ENCODE measurements at regions not wholly inside any gene's neighbourhood (a gene's known extent, or its start where the extent isn't known, plus 50 kb on each side); places are given as distances from the start of the nearest gene placed in this dataset.

DNA sequence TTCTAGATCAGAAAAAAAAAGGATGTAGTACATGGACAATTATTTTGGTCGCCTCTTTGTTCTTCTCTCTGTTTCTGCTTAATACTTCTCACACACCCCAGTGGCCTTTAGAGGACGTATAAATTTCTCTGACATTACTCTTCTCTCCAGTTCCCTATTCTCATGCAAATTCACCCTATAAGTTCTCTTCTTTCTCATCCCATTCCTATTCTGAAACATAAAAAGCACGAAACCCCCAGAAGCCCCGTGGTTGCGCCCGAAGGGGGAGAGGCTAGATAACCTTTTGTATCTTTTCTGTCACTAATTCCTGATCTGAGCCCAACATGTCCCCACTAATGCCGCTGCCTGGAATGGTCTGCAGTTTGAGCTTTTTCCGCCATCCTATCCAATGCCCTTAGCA is 136.9 kb downstream of the SKIDA1 start:
- no peaks in the 10 kb centered on the region for H3K9me3 ChIP-seq (ENCODE audit: control insufficient read depth, insufficient read depth, low read depth, low read length)
- no peak overlapping the region for H3K4me3 ChIP-seq (ENCODE audit: low read depth in 2 of 2, low read length in 2 of 2)
- intact Hi-C loops (cut with micrococcal nuclease; ENCODE audit: unreplicated experiment) (no loop called here), in situ Hi-C loops (cut with HindIII; ENCODE audit: low pct_unique_long_range_greater_than_20kb, low sequenced_read_pairs) (no loop called here)
- TF ChIP-seq, protein P1, sequence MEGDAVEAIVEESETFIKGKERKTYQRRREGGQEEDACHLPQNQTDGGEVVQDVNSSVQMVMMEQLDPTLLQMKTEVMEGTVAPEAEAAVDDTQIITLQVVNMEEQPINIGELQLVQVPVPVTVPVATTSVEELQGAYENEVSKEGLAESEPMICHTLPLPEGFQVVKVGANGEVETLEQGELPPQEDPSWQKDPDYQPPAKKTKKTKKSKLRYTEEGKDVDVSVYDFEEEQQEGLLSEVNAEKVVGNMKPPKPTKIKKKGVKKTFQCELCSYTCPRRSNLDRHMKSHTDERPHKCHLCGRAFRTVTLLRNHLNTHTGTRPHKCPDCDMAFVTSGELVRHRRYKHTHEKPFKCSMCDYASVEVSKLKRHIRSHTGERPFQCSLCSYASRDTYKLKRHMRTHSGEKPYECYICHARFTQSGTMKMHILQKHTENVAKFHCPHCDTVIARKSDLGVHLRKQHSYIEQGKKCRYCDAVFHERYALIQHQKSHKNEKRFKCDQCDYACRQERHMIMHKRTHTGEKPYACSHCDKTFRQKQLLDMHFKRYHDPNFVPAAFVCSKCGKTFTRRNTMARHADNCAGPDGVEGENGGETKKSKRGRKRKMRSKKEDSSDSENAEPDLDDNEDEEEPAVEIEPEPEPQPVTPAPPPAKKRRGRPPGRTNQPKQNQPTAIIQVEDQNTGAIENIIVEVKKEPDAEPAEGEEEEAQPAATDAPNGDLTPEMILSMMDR (IDR thresholded peaks at IDR 0.05): no peak
- TF ChIP-seq TCF7L2 (IDR thresholded peaks at IDR 0.05; ENCODE audit: low read depth, low read length): no peak
- TF ChIP-seq SIN3A (IDR thresholded peaks at IDR 0.05; ENCODE audit: borderline replicate concordance, insufficient read depth, low read depth, low read length): no peak
- TF ChIP-seq, protein P2, sequence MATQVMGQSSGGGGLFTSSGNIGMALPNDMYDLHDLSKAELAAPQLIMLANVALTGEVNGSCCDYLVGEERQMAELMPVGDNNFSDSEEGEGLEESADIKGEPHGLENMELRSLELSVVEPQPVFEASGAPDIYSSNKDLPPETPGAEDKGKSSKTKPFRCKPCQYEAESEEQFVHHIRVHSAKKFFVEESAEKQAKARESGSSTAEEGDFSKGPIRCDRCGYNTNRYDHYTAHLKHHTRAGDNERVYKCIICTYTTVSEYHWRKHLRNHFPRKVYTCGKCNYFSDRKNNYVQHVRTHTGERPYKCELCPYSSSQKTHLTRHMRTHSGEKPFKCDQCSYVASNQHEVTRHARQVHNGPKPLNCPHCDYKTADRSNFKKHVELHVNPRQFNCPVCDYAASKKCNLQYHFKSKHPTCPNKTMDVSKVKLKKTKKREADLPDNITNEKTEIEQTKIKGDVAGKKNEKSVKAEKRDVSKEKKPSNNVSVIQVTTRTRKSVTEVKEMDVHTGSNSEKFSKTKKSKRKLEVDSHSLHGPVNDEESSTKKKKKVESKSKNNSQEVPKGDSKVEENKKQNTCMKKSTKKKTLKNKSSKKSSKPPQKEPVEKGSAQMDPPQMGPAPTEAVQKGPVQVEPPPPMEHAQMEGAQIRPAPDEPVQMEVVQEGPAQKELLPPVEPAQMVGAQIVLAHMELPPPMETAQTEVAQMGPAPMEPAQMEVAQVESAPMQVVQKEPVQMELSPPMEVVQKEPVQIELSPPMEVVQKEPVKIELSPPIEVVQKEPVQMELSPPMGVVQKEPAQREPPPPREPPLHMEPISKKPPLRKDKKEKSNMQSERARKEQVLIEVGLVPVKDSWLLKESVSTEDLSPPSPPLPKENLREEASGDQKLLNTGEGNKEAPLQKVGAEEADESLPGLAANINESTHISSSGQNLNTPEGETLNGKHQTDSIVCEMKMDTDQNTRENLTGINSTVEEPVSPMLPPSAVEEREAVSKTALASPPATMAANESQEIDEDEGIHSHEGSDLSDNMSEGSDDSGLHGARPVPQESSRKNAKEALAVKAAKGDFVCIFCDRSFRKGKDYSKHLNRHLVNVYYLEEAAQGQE (IDR thresholded peaks at IDR 0.05; ENCODE audit: insufficient read depth in 1 of 2, low read depth in 2 of 2, low read length in 1 of 2): no peak
- TF ChIP-seq POLR2AphosphoS5 (IDR thresholded peaks at IDR 0.05; ENCODE audit: low read depth, low read length): no peak
- no peaks in the 10 kb centered on the region for H3K36me3 ChIP-seq (ENCODE audit: control insufficient read depth, insufficient read depth, low read length)
- H3K4me1 ChIP-seq (ENCODE audit: control insufficient read depth, insufficient read depth, low read length): peaks cover 11% of the 10 kb centered on the region; the same call in 1 of the 2 replicates
- peak overlapping the region; percentile 81 for H3K27ac ChIP-seq (ENCODE audit: low read length)
- BruUV-seq (replicated peaks): no TSS peak
- ATAC-seq (no peak), DNase-seq (ENCODE audit: low read depth, low spot score) (no peak)
- ChIA-PET POLR2A (no interaction called here), CTCF (no interaction called here)
- no peaks in the 10 kb centered on the region for H3K27me3 ChIP-seq (ENCODE audit: control insufficient read depth, insufficient read depth, low read length)

DNA sequence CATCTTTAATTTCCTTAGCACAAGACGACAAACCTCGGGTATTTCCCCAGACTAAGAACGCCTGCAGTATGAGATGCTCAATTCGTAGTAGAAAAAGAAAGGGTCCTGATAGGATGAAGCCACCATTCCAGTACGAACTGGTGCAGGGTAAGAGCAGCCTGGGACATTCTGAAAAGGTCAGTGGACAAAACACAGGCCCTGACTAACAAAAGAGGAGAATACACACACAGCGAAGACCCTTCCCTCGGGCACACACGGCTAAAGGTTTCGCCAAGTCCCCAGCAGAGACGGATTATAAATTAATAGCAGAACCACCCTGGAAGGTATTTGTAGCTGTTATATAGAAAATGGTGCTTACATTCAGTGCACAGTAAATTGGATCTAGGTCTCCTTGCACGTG is 137.6 kb downstream of the SKIDA1 start:
- Histone ChIP-seq H3K4me1 (ENCODE audit: control insufficient read depth, insufficient read depth, low read length) (peaks cover 11% of the 10 kb centered on the region; the same call in 1 of the 2 replicates), H3K27me3 (ENCODE audit: control insufficient read depth, insufficient read depth, low read length) (no peaks in the 10 kb centered on the region), H3K9me3 (ENCODE audit: control insufficient read depth, insufficient read depth, low read depth, low read length) (no peaks in the 10 kb centered on the region), H3K27ac (ENCODE audit: low read length) (peak overlapping the region; percentile 81; the same call in 1 of the 2 replicates), H3K4me3 (ENCODE audit: low read depth in 2 of 2, low read length in 2 of 2) (no peak overlapping the region), H3K36me3 (ENCODE audit: control insufficient read depth, insufficient read depth, low read length) (no peaks in the 10 kb centered on the region)
- no TSS peak for BruUV-seq (replicated peaks)
- ChIA-PET CTCF (no interaction called here), POLR2A (no interaction called here)
- no peak for TF ChIP-seq SIN3A (IDR thresholded peaks at IDR 0.05; ENCODE audit: borderline replicate concordance, insufficient read depth, low read depth, low read length)
- no peak for TF ChIP-seq POLR2AphosphoS5 (IDR thresholded peaks at IDR 0.05; ENCODE audit: low read depth, low read length)
- TF ChIP-seq TCF7L2 (IDR thresholded peaks at IDR 0.05; ENCODE audit: low read depth, low read length): no peak
- TF ChIP-seq, protein P1 (IDR thresholded peaks at IDR 0.05): no peak
- TF ChIP-seq, protein P2 (IDR thresholded peaks at IDR 0.05; ENCODE audit: insufficient read depth in 1 of 2, low read depth in 2 of 2, low read length in 1 of 2): no peak
- ATAC-seq (no peak), DNase-seq (ENCODE audit: low read depth, low spot score) (no peak)
- intact Hi-C loops (cut with micrococcal nuclease; ENCODE audit: unreplicated experiment) (no loop called here), in situ Hi-C loops (cut with HindIII; ENCODE audit: low pct_unique_long_range_greater_than_20kb, low sequenced_read_pairs) (no loop called here)
